ENCODE measurements at regions not wholly inside any gene's neighbourhood (a gene's known extent, or its start where the extent isn't known, plus 50 kb on each side); places are given as distances from the start of the nearest gene placed in this dataset.

DNA sequence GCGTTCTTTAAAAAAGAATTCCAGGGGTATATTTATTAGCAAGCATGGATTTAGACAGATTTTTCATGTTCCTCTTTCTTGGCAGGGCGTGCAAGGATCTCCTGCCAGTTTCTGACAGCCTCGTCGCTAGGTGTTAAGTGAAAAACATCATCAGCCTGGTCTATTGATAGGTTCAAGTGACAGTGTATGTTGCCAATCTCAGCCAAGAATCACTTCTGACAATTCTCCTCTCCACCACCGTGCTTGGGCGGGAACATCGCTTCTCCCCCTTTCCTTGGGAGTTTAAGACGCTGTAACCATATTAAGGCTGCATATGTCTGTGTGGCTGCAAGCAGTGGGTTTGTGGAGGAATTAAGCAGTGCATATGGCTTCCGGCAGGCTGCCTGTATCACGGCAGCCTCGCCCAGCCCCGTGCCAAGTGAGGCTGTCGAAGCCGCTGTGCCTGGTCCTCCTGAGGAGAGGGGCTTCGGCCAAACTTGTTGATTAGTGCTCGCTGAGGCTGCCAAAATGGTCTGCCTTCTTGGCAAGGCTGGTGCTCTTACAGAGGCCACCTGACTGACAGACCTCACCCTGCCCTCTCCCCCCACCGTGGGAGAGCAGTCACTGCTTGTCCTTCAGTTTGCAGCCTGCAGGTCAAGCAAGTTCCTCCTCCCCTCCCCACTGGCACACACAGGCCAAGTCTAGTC lies 132.2 kb upstream of the MPHOSPH6 start:
- TF ChIP-seq, protein P1, sequence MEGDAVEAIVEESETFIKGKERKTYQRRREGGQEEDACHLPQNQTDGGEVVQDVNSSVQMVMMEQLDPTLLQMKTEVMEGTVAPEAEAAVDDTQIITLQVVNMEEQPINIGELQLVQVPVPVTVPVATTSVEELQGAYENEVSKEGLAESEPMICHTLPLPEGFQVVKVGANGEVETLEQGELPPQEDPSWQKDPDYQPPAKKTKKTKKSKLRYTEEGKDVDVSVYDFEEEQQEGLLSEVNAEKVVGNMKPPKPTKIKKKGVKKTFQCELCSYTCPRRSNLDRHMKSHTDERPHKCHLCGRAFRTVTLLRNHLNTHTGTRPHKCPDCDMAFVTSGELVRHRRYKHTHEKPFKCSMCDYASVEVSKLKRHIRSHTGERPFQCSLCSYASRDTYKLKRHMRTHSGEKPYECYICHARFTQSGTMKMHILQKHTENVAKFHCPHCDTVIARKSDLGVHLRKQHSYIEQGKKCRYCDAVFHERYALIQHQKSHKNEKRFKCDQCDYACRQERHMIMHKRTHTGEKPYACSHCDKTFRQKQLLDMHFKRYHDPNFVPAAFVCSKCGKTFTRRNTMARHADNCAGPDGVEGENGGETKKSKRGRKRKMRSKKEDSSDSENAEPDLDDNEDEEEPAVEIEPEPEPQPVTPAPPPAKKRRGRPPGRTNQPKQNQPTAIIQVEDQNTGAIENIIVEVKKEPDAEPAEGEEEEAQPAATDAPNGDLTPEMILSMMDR (IDR thresholded peaks at IDR 0.05) = no peak
- Mint-ChIP-seq H3K27me3 (ENCODE audit: low read depth) (peaks cover 5% of the 10 kb centered on the region), H3K9me3 (ENCODE audit: low read depth) (no peaks in the 10 kb centered on the region), H3K4me1 (ENCODE audit: low read depth) (no peaks in the 10 kb centered on the region), H3K4me3 (ENCODE audit: unreplicated experiment) (no peak overlapping the region), H3K27ac (ENCODE audit: unreplicated experiment) (no peak overlapping the region), H3K36me3 (ENCODE audit: low read depth) (no peaks in the 10 kb centered on the region)
- no peak for DNase-seq (ENCODE audit: low spot score)

DNA sequence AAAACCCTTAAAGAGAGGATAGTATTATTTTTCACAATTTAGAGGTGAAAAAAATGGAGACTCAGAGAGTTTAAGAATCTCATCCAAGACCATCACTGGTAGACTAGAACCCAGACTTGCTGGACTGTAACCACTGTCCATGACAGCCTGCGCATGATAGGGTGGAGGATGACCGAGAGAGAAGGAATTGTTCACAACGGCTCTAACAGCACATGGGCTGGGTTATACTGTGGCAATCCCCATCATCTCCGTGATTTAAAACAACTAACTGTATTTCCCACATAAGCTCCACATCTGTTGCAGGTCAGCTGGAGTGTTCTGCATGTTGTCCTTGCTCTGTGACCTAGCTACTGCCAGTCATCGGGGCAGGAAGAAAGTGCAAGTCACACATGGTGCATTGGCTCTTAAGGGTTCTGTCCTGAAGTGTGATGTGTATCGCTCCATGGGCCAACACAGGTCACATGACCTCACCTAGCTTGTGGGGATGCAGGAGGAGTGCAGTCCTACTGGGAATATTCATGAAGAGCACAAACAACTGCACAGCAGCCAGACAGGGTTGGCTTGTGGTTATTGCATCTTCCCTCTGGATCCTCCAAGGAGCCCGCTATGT lies 131.2 kb upstream of the MPHOSPH6 start:
- Mint-ChIP-seq H3K9me3 (ENCODE audit: low read depth) (no peaks in the 10 kb centered on the region), H3K27me3 (ENCODE audit: low read depth) (peaks cover 5% of the 10 kb centered on the region), H3K4me3 (ENCODE audit: unreplicated experiment) (no peak overlapping the region), H3K27ac (ENCODE audit: unreplicated experiment) (no peak overlapping the region), H3K4me1 (ENCODE audit: low read depth) (no peaks in the 10 kb centered on the region), H3K36me3 (ENCODE audit: low read depth) (no peaks in the 10 kb centered on the region)
- DNase-seq (ENCODE audit: low spot score) = no peak
- TF ChIP-seq, protein P1 (IDR thresholded peaks at IDR 0.05) = no peak

DNA sequence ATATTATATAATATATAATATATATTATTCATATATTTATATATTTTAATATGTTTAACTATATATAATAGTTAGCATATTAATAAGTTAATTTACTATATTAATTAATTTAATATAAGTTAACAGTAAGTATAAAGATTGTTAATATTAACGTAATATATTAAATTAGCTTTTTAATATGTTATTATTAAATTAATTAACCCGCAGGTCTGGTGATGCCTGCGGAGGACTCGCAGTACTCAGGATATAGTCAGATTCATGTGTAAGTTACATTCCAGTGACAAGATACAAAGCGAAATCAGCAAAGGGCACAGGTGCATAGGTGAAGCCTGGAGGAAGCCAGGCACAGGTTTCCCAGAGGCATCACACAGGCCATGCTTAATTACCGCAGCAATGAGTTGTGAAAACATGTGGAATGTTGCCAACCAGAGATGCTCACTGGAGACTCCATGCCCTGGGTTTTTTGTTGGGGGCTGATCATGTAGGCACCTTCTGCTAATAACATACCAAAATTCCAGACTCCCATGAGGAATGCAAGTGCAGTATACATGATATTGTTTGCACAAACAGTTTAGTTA lies 130.4 kb upstream of the MPHOSPH6 start:
- no peak for DNase-seq (ENCODE audit: low spot score)
- Mint-ChIP-seq H3K36me3 (ENCODE audit: low read depth) (no peaks in the 10 kb centered on the region), H3K4me3 (ENCODE audit: unreplicated experiment) (no peak overlapping the region), H3K27ac (ENCODE audit: unreplicated experiment) (no peak overlapping the region), H3K9me3 (ENCODE audit: low read depth) (no peaks in the 10 kb centered on the region), H3K4me1 (ENCODE audit: low read depth) (no peaks in the 10 kb centered on the region), H3K27me3 (ENCODE audit: low read depth) (peaks cover 7% of the 10 kb centered on the region)
- TF ChIP-seq, protein P1 (IDR thresholded peaks at IDR 0.05) = no peak

DNA sequence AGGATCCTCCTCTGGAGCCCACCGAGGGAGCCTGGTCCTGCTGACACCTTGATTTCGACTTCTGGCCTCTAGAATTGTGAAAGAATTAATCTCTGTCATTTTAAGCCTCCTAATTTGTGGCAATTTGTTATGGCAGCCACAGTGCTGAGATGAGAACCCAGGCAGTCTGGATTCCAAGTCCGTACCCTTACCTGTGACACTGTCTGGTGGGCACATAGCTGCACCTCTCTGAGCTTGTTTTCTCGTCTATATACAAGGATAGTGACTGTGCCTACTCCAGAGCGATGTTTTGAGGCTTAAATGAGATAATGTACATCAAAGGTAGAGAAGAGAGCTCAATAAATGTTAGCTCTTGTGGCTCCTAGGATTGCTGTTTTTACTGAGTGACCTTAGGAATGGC lies 128.4 kb upstream of the MPHOSPH6 start:
- Mint-ChIP-seq H3K9me3 (ENCODE audit: low read depth) (no peaks in the 10 kb centered on the region), H3K27me3 (ENCODE audit: low read depth) (peaks cover 9% of the 10 kb centered on the region), H3K4me3 (ENCODE audit: unreplicated experiment) (no peak overlapping the region), H3K27ac (ENCODE audit: unreplicated experiment) (no peak overlapping the region), H3K36me3 (ENCODE audit: low read depth) (no peaks in the 10 kb centered on the region), H3K4me1 (ENCODE audit: low read depth) (no peaks in the 10 kb centered on the region)
- no peak for DNase-seq (ENCODE audit: low spot score)
- TF ChIP-seq, protein P1 (IDR thresholded peaks at IDR 0.05) = no peak

DNA sequence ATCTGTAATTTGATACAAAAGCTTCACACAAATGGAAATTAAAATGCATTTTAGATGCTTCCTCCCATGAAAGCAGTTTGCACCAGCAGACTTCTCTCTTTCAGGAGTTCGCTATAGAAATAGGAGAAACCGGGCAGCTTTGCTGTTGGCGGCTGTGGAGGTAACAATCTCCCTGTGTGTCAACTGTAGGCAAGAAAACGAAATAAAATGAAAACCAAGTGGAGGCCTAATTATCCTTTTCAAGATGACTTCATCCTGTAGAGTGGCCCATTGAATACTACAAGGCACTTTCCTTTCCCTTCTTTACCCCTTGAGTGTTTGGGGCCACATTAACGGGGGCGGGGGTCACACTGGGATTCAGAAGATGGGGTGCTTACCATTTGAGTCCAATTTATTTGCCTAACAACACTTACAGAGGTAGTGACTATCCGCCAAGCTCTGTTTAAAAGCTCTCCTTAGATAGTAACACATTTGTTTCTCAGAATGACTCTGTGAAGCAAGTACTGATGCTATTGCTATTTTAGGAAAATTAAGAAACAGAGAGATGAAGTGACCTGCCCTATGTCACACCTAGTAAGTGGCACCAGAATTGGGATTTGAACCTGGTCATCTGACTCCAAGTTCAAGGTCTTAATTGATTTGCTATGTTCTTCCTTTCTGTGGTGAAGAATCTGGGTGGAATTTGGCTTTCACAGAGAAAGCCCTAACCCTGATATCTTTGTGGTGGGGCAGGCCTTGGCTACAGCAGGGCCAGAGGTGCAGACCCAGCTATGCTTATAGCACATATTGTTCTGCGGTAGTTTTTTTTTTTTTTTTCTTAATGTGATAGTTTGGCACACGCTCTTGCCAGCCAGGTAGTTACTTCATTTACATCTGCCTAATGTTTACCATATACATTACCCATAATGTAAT lies 125.5 kb upstream of the MPHOSPH6 start:
- TF ChIP-seq, protein P1 (IDR thresholded peaks at IDR 0.05) = no peak
- no peak for DNase-seq (ENCODE audit: low spot score)
- Mint-ChIP-seq H3K27me3 (ENCODE audit: low read depth) (peaks cover 22% of the 10 kb centered on the region), H3K9me3 (ENCODE audit: low read depth) (no peaks in the 10 kb centered on the region), H3K4me3 (ENCODE audit: unreplicated experiment) (no peak overlapping the region), H3K27ac (ENCODE audit: unreplicated experiment) (no peak overlapping the region), H3K36me3 (ENCODE audit: low read depth) (no peaks in the 10 kb centered on the region), H3K4me1 (ENCODE audit: low read depth) (no peaks in the 10 kb centered on the region)

Measured in chondrocyte (in vitro differentiated cells).